Epidermal melanocyte (primary cell): ENCODE measurements at regions not wholly inside any gene's neighbourhood (a gene's known extent, or its start where the extent isn't known, plus 50 kb on each side); places are given as distances from the start of the nearest gene placed in this dataset.

Experiments
- DNase-seq: peaks from one replicate; pipeline ENCODE4 v3.0.0; 2011; ENCODE audit warnings: low spot score; ENCODE audit not compliant: insufficient read length

DNA sequence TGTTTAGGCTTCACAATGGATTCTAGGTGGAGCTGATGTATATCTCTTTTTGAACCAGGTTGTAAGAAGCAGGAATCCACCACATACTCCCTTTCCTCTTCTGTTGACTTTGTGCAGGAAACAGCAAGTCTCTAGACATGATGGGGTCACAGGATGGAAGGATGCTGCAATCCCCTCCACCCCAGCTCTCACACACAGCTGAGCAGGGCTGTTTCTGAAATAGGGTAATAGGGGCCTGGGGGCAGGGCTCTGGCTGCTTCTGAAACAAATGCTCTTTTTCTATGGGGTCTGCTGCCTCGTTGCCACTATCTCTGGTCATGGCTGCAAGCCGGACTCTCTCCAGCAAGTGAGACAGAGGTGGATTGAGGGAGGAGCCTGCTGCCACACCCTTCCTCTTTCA lies 148.9 kb downstream of the SOX11 start:
- no peak for DNase-seq

DNA sequence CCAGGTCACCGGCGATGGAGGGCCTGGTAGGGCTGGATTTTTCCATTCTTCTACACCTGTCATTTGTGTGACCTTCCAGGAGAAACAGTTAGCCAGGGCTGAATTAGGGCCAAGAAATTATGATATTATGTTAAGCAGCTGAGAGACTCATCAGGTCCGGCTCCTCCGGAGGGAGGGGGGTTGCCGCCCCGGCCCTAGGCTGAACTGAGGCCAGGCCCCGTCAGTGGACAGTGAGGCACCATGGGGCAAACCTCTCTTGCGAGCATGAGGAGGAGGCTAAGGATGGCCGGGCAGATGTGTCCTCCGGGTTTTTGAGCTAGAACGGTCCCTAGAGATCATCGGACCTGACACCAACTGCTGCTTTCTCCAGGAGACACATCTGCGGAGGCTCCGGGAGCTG lies 150.1 kb downstream of the SOX11 start:
- no peak for DNase-seq

DNA sequence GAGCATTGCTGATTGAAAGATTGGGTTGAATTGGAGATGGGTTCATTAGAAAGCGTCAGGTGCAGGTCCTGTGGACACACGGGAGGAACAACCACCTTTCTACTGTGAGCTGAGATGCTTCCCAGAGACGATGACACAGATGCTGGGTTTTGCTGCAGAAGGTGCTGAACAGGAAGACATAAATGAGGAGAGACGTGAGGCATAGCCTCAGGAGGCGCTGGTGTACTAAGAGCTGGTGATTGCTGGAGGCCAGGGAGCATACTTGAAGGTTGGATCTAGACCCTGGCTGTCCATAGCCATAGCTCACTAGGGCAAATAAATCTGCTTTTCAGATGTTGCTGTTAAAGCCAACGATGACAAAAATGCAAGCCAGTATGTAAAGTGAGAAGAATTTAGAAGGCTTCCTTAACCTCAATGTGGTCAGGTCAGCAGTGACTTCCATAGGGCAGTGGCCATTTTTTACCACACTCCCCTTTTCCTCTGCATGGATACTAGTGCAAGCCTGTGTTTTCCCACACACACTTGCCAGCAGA lies 153.7 kb downstream of the SOX11 start:
- DNase-seq: no peak

DNA sequence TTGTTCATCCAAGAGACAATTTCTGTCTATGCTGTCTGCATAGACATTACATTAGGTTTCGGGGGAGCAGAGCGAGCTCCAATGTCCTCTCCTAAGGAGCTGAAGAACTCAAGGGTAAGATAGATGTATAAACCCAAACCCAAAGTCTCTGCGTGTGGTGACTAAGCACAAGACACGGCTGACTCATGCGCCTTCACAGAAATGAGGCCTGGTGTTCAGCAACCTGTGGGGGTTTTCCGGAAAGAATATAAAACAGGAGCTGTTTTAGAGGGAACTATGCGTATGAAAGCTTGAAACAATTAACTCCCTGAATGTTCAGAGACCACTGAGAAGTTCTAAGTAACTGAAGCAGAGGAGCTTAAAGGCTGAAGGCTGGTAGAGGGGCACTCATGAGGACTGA lies 154.7 kb downstream of the SOX11 start:
- no peak for DNase-seq

- DNase-seq: no peak
These were observed 157.4 kb downstream of the SOX11 start for GRCh38 chr2:5849562-5849961.

GRCh38 chr2:5851410-5851809 lies 159.2 kb downstream of the SOX11 start:
- no peak for DNase-seq

DNA sequence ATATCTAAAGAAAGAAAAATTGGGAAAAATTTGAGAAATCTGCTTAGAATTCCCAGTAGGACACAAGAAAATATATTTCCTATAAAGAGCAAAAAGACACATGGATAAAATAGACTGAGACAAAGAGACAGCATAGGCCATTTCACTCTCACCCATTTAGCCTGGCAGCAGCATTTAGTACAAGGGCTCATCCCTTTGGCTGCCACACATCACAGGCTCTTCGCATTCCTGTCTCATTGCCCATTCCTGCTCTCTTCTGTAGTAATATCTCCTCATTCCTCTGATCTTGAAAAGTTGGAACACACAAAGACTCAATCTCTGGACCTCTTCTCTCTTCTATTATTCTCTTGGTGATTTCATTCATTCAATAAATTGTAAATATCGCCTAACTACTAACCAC lies 162.6 kb downstream of the SOX11 start:
- no peak for DNase-seq

GRCh38 chr2:5867056-5867455 lies 174.9 kb downstream of the SOX11 start:
- DNase-seq: no peak

DNA sequence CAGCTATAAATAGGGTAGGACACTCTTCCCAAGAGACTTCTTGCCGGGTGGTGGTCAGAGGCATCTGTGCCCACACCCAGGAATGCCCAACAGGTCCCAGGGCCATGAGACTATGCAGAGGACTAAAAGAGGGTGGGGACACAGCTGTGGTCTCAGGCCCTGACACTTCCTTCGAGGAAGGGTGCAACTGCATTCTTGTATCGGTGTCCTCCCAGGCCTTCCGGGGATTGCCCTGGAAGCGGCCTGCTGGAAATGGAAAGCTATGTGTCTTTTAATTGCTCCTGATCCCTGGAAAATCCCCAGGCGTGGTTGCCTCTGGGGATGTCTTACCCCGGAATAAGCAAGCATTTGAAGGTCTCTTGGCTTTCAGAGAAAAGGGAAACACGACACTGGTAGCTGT lies 176.7 kb downstream of the SOX11 start:
- DNase-seq: no peak

- no peak for DNase-seq
These were observed 177.8 kb downstream of the SOX11 start for GRCh38 chr2:5869936-5870335.

GRCh38 chr2:5877360-5877759 lies 185.2 kb downstream of the SOX11 start:
- DNase-seq: no peak

DNA sequence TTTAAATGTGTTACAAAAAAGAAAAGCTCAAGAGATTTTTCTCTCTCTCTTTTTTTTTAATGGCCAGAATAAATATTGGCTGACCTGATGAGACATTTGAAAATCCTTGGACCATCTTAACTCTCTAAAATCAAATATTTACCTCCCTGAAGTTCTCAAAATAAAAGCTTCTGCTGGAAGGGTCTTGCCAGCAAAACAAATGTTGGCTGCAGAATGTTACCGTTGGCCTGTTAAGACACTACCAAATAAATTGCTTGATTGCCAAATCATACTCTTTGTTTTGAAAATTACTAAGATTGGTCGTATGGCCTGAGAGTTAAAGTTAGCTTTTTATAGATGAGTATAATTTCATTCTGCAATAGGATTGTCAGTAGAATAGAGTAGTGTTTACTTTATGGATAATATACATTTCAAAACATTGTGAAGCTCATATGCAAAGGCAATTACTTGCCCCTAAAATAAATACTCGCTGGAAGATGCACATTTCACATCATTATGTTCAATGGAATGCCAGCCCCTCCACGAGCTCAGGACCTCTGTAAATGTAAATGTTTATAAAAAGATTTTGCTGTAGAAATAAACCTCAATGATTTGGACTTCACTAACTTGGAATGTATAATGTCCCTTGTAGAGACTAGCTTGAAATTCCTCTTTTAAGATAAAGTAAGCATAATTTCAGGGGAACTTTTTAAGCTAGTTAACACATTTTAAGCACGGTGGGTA lies 193.4 kb downstream of the SOX11 start:
- no peak for DNase-seq

GRCh38 chr2:5886462-5886861 lies 194.3 kb downstream of the SOX11 start:
- DNase-seq: no peak

- DNase-seq: no peak
These were observed 195.9 kb downstream of the SOX11 start for GRCh38 chr2:5888126-5888525.

DNA sequence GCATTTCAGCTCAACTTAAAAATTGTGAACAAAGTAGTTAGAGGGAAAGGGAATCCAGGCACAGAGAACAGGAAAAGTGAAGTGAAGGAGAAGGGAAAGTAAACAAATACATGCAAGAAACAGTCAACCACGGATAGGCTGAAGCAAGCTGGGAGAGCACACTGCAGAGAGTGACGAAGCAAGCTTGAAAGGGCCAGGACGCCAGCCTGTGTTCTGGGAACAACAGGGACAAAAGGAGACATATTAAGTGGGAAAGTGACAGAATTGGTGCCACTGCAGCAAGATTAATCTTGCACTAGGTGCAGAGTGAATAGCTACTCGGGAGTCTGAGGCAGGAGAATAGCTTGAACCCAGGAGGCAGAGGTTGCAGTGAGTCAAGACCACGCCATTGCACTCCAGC lies 197.3 kb downstream of the SOX11 start:
- no peak for DNase-seq

GRCh38 chr2:5894355-5894754 lies 202.2 kb downstream of the SOX11 start:
- DNase-seq: no peak

GRCh38 chr2:5895284-5895683 lies 203.1 kb downstream of the SOX11 start:
- no peak for DNase-seq

DNA sequence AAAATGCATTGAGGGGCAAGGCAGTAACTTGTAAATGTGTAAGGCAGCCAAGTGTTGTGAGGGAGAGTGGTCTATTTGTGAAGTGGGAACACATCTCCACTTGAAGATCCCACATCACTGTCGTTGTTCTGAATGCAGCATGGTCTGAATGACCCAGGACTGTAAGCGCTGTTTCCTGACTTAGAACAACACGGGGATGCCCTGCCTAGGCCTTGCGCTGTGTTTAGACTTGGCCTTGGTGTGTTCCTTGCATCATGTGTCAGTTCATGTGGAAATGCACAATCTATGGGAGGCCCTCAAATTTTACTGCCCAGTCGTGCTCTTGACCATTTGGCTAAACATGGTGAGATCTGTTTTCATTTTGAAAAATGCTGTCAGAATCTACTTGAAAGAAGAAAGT lies 205.1 kb downstream of the SOX11 start:
- no peak for DNase-seq

GRCh38 chr2:5898667-5899066 lies 206.5 kb downstream of the SOX11 start:
- no peak for DNase-seq

DNA sequence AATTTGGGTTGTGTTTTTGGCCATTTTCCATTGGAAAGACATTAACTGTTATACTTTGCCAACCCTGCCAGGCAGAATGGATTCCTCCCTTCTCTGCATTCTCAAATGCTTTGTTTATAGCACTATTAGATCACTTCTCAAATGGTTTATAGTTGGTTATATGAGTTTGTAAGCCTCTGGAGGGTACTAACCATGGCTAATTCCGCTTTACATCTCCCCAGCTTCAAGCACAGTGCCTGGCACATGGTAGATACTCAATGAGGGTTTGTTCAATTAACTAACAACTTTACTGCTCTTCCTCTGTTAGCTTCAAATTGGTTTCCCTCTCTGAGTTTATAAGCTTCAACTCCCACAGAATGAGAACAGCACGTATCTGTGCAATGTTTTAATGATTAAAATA lies 213.5 kb downstream of the SOX11 start:
- no peak for DNase-seq

DNA sequence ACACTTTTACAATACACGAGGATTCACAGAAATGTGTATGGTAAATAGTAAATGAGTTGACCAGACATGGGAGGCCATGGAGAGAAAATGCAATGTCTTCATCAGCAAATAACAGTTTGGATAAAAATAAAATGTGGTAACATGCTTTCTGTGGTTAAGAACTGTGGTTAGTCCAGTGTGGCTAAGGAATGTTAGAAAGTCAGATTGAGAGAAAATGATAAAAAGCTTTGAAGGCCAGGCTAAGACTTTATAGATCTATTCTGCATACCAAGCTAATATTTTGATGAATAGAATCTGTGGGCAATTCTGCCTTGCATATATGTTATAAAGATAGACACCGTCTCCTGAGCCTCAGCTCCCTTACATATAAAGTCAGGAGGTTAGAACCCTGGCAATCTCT lies 215.9 kb downstream of the SOX11 start:
- no peak for DNase-seq

DNA sequence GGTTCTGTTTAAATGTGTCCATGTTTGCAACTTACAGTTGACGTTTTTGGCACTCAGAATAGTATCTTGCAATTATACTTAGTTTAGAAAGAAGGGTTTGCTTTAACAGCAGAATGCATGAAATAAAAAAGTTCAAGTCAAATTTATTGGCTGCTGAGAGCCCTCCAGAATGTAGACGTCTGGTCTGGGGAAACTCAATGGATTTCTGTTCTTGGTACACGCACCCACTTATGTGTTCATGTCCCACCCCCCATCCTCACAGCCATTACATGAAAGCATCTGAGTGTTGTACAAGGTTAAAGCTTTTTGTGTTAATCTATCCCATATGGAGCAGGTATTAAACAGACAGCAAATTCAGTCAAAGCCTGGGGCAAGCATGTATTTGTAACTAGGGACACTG lies 219.5 kb downstream of the SOX11 start:
- no peak for DNase-seq

GRCh38 chr2:5913711-5914395 lies 221.7 kb downstream of the SOX11 start:
- no peak for DNase-seq
